Forelimb muscle (tissue), 1 donor: ENCODE measurements at regions not wholly inside any gene's neighbourhood (a gene's known extent, or its start where the extent isn't known, plus 50 kb on each side); places are given as distances from the start of the nearest gene placed in this dataset.

Experiments used
- DNase-seq: peaks from one replicate; pipeline ENCODE4 v3.0.0-alpha.2; 2013; ENCODE audit warnings: low read depth

- DNase-seq: no peak
Measured at GRCh38 chr2:66960161-66960560, 437.0 kb upstream of the ETAA1 start.

GRCh38 chr2:66962716-66963115 lies 434.4 kb upstream of the ETAA1 start:
- no peak for DNase-seq

DNA sequence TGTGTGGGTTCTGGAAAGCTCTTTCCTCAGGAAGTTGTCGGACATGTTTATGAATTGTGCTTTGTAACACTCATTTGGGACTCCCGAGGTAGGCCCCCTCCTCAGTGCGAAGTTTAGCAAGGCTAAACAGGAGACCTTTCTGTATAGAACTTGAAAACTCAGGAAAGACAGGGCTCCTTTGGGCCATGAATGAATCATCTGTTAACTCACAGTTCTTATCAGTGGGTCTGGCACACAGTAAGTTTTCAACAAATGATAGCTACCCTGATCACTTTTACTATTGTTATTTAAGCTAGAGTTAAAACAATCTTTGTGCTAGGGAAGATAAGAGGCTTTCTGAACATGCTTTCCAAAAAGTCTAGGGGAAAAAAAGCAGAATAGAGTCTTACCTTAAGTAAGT lies 430.5 kb upstream of the ETAA1 start:
- DNase-seq: no peak

- no peak for DNase-seq
Measured at GRCh38 chr2:66968946-66969345, 428.2 kb upstream of the ETAA1 start.

- no peak for DNase-seq
Measured at GRCh38 chr2:66981074-66981473, 416.1 kb upstream of the ETAA1 start.

DNA sequence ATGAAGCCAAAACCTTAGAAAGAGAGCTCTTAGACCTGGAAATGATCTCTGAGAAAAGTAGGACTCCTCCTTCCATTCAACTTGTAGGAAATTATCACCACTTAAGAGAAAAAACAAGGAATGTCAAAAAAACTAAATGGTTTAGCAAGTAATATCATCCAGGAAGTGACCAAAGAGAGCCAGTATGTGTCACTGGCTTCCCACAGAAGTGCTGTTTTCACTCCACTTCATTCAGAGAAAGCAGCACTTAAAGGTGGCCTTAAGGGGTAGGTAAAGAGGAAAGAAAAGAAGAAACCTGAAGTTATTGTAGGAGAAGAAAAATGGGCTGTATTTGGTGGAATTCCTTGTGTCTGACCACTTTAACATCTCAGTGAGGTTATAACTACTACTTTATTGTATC lies 414.4 kb upstream of the ETAA1 start:
- no peak for DNase-seq

- no peak for DNase-seq
Measured at GRCh38 chr2:66984864-66985263, 412.3 kb upstream of the ETAA1 start.

- no peak for DNase-seq
Measured at GRCh38 chr2:66985906-66986305, 411.2 kb upstream of the ETAA1 start.

GRCh38 chr2:66987733-66988132 lies 409.4 kb upstream of the ETAA1 start:
- no peak for DNase-seq

DNA sequence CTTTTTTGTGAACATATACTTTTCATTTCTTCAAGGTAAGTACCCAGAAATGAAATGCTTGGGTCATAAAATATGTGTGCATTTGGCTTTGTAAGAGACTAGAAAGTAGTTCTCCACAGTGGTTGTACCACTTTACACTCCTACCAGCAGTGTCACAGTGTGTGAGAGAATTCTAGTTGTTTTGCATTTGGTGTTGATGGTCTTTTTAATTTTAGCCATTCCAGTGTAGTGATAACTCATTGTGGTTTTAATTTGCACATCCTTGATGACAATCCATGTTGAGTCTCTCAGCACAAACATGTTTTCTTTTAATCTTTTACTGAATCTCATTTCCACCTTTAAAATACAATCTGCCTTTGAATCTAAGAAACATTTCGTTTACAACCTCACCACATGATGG lies 402.5 kb upstream of the ETAA1 start:
- no peak for DNase-seq

DNA sequence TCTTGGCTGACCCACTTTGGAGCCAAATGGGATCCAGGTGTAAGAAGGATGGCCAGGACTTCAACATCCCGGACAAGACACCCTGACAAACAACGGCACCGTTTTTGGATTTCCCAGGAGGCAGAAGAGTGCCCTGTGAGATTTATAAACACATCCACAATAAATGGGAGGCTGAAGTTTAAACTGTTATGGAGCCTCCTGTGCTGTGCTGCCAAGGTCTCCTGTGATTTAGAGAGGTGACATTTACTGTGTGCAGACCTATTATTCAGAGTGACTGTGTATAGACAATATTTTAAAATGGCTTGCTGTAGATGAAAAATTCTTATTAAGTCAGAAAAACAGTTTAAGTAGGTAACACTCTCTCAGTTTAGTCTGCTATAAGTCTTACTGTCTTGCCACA lies 401.5 kb upstream of the ETAA1 start:
- no peak for DNase-seq

DNA sequence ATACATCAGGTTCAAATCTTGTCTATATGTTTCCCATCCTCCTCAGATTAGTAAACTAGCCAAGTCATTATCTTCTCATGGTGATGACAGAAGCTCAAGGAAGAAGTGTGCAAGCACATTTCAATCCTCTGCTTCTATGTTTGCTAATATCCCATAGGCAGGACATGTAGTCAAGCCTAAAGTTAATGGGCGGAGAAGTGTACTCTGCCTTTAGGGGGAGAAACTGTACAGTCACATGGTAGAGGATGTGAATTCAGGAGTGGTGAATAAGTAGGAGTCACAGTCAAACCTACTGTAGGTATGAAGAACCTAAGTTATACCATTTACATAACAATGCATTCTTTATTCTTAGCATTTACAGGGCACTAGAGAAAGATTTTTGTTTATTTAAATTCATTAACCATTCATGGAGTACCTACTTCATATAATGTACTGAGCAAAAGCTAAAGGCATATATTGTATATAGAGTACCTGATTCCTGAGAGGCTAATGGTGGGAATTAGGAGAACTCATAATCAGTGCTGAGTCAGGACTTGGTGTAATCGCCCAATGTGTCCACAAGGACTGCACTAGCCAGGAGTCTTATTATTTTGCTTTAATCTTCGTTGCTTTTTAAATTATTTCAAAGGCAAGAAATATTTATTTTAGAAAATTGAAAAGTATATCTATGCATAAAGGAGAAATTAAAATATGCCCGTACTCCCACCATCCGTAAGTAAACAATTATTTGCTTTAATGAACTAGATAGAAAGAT lies 394.3 kb upstream of the ETAA1 start:
- no peak for DNase-seq

- no peak for DNase-seq
Measured at GRCh38 chr2:67006373-67006960, 390.7 kb upstream of the ETAA1 start.

GRCh38 chr2:67008155-67008554 lies 389.0 kb upstream of the ETAA1 start:
- DNase-seq: no peak

GRCh38 chr2:67012165-67012564 lies 385.0 kb upstream of the ETAA1 start:
- DNase-seq: no peak

DNA sequence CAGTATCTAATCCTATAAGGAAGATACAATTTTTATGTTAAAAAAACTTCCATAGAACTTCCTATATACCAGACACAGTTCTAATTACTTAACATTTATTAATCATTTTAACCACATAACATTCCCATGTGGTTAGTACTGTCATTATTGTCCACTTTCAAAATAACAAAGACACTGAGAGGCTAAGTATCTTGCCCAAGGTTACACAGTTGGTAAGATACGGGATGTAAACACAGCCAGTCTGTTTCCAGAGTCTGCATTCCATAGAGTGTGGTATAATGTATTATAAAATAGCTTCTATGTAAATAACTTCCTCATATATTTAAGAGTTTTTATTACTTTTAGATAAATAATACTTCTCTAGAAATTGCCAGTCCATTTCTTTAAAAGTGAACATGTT lies 383.3 kb upstream of the ETAA1 start:
- no peak for DNase-seq

DNA sequence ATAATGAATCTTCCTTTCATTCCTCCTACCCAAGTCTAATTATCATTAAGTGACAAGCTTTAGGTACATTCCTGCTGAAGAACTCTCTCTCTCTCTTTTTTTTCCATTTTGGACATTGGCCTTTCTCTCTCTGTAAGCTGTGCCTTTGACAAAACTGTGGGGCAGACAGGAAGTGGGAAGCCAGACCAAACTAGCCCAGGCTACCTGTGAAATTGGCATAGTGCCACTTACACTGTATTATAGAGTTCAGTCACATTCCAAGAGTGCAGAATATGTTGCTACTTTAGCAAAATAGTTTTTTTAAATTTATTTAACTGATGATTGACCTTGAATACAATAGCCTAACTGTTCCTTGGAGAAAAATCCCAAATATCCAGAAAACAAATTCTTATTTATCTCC lies 381.5 kb upstream of the ETAA1 start:
- DNase-seq: no peak

DNA sequence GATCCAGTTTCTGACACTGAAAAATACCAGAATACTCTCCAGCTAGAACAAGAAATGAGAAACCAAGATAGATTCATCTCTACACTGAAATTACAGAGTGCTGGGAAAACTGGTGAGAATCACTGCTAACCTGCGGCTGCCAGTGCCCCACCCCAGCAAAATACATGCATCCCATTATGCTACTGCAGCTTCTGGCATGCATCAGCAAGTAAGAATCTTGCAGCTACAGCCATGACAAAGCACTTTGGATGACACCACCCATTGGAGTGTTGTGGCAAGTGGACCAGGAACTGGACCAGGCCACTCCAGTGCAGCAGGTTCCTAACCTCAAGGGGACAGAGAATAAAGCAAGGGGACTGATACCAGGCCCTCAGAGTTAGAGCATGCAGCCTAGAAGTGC lies 378.8 kb upstream of the ETAA1 start:
- DNase-seq: no peak

- no peak for DNase-seq
Measured at GRCh38 chr2:67032076-67032475, 365.1 kb upstream of the ETAA1 start.

DNA sequence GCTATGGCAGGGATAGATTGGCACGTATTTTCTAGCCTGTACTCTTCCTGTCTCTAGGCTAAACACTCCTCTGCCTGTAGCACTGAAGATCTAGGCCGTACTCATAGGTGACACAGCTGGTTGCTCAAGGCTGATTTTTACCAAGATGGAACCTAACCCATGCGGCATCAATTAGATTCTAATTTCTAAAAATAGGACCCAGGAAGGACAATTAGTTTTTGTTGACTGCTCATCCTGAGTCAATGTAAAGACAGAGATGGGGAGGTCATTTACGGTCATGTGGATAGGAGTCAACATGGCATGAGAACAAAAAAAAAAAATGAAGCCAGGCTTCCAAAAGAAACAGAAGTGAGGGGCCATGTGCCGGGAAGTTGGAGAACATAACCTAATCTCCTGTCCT lies 360.7 kb upstream of the ETAA1 start:
- DNase-seq: no peak

DNA sequence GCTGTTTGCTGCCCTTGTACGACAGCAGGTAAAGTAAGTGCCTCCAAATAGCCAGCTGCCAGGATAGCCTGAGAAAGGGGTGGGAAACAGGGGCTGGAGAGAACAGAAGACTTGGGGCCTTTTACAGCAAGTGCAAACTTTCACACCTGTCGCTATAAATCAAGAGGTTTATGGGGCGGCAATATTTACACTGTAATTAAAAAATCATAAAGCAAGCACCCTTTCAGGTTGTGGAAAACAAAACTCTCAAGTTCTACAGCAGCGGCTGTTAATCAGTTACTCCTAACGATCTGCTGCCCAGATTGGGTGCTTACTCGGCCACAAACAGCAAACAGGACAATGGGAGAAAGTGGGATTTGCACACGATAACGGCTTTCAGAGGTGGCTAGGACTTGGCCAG lies 359.5 kb upstream of the ETAA1 start:
- no peak for DNase-seq

DNA sequence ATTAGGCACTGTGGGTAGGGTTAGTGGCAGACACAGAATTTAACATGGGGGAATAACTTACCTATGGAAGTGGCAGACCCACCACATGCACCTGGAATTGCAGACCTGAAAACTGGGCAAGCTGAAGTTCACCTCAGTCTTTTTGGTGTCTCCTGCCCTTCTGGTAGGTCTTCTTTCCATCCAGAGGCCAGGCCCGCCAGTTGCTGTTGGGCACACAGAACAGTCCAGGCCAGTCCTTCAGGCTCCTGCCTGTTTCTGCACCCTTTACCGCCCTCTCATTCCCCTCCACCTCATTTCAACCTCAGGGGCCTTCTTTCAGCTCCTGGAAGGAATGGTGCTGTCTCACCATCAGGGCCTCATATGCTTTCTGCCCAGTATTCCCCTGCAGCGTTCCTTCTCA lies 358.9 kb upstream of the ETAA1 start:
- DNase-seq: no peak

DNA sequence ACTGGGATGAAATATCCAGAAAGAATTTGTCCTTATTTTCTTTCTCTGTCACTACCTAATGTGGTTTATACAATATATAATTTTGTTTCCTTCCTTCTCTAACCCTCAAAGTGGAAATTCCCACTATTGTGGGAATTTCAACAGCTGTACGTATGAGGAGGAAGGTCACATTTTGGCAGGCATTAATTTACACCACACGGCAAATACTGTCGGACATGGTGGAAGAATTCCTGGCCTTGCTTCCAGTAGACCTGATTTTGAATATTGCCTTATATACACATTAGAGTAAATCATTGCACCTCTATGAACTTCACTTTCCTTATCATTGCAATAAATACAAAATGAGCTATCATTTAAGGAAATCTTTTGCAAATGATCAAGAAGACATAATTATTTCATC lies 358.1 kb upstream of the ETAA1 start:
- DNase-seq: no peak

- no peak for DNase-seq
Measured at GRCh38 chr2:67039517-67040103, 357.5 kb upstream of the ETAA1 start.
